ENCODE measurements at regions not wholly inside any gene's neighbourhood (a gene's known extent, or its start where the extent isn't known, plus 50 kb on each side); places are given as distances from the start of the nearest gene placed in this dataset.

- TF ChIP-seq EZH2phosphoT487 (IDR thresholded peaks at IDR 0.05; ENCODE audit: borderline replicate concordance, low read depth, low read length), result no peak
- TF ChIP-seq, protein P1, sequence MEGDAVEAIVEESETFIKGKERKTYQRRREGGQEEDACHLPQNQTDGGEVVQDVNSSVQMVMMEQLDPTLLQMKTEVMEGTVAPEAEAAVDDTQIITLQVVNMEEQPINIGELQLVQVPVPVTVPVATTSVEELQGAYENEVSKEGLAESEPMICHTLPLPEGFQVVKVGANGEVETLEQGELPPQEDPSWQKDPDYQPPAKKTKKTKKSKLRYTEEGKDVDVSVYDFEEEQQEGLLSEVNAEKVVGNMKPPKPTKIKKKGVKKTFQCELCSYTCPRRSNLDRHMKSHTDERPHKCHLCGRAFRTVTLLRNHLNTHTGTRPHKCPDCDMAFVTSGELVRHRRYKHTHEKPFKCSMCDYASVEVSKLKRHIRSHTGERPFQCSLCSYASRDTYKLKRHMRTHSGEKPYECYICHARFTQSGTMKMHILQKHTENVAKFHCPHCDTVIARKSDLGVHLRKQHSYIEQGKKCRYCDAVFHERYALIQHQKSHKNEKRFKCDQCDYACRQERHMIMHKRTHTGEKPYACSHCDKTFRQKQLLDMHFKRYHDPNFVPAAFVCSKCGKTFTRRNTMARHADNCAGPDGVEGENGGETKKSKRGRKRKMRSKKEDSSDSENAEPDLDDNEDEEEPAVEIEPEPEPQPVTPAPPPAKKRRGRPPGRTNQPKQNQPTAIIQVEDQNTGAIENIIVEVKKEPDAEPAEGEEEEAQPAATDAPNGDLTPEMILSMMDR (conservative IDR thresholded peaks at IDR 0.05; ENCODE audit: low read length), result no peak
Observed at GRCh38 chr12:107457362-107457935, 228.2 kb upstream of the PWP1 start.
